GM21381 (cell line): ENCODE measurements at regions not wholly inside any gene's neighbourhood (a gene's known extent, or its start where the extent isn't known, plus 50 kb on each side); places are given as distances from the start of the nearest gene placed in this dataset.

ENCODE experiments used
- ATAC-seq: cut with Tn5 transposase; IDR thresholded peaks from one replicate; pipeline ENCODE4 v1.9.1; 2021; ENCODE audit warnings: mild to moderate bottlenecking, moderate library complexity; ENCODE audit not compliant: unreplicated experiment

- no peak for ATAC-seq
These were observed 156.6 kb upstream of the TLL1 start for GRCh38 chr4:165716472-165716871.

- ATAC-seq = no peak
These were observed 154.4 kb upstream of the TLL1 start for GRCh38 chr4:165718660-165719059.

GRCh38 chr4:165720411-165721082, 152.5 kb upstream of the TLL1 start:
- no peak for ATAC-seq

- no peak for ATAC-seq
These were observed 151.2 kb upstream of the TLL1 start for GRCh38 chr4:165721815-165722214.

GRCh38 chr4:165723051-165723795, 149.8 kb upstream of the TLL1 start:
- no peak for ATAC-seq

- ATAC-seq = no peak
These were observed 148.3 kb upstream of the TLL1 start for GRCh38 chr4:165724786-165725185.

- no peak for ATAC-seq
These were observed 147.7 kb upstream of the TLL1 start for GRCh38 chr4:165725352-165725751.

- no peak for ATAC-seq
These were observed 146.2 kb upstream of the TLL1 start for GRCh38 chr4:165726831-165727230.

- no peak for ATAC-seq
These were observed 135.6 kb upstream of the TLL1 start for GRCh38 chr4:165737309-165737972.

GRCh38 chr4:165738571-165738970, 134.5 kb upstream of the TLL1 start:
- peak; percentile 80 for ATAC-seq

GRCh38 chr4:165740911-165741310, 132.1 kb upstream of the TLL1 start:
- no peak for ATAC-seq

- ATAC-seq = no peak
These were observed 129.6 kb upstream of the TLL1 start for GRCh38 chr4:165743422-165743821.

- ATAC-seq = no peak
These were observed 128.7 kb upstream of the TLL1 start for GRCh38 chr4:165744370-165744769.

- ATAC-seq = no peak
These were observed 124.7 kb upstream of the TLL1 start for GRCh38 chr4:165748321-165748720.

GRCh38 chr4:165751882-165752281, 121.2 kb upstream of the TLL1 start:
- ATAC-seq = no peak

GRCh38 chr4:165754664-165755063, 118.4 kb upstream of the TLL1 start:
- ATAC-seq = no peak

GRCh38 chr4:165756836-165757235, 116.2 kb upstream of the TLL1 start:
- no peak for ATAC-seq

- no peak for ATAC-seq
These were observed 115.6 kb upstream of the TLL1 start for GRCh38 chr4:165757451-165757850.

GRCh38 chr4:165758086-165758485, 115.0 kb upstream of the TLL1 start:
- no peak for ATAC-seq

GRCh38 chr4:165760182-165760581, 112.9 kb upstream of the TLL1 start:
- no peak for ATAC-seq

- no peak for ATAC-seq
These were observed 111.1 kb upstream of the TLL1 start for GRCh38 chr4:165761963-165762362.

- no peak for ATAC-seq
These were observed 109.4 kb upstream of the TLL1 start for GRCh38 chr4:165763640-165764039.
